B cell (primary cell): ENCODE measurements at regions not wholly inside any gene's neighbourhood (a gene's known extent, or its start where the extent isn't known, plus 50 kb on each side); places are given as distances from the start of the nearest gene placed in this dataset.

Source experiments
- EZH2 ChIP-seq: IDR thresholded peaks from 2 replicates; pipeline ENCODE4 v1.6.1; 2012; ENCODE audit warnings: borderline replicate concordance, low read depth, mild to moderate bottlenecking, moderate library complexity, low read length; ENCODE audit not compliant: insufficient read depth, poor library complexity, severe bottlenecking
- TF ChIP-seq, protein P1 (sequence below): fragments of 200-600 bp; IDR thresholded peaks from one replicate; pipeline ENCODE4 v1.8.0; 2022; ENCODE audit warnings: antibody characterized with exemption, mild to moderate bottlenecking

DNA sequence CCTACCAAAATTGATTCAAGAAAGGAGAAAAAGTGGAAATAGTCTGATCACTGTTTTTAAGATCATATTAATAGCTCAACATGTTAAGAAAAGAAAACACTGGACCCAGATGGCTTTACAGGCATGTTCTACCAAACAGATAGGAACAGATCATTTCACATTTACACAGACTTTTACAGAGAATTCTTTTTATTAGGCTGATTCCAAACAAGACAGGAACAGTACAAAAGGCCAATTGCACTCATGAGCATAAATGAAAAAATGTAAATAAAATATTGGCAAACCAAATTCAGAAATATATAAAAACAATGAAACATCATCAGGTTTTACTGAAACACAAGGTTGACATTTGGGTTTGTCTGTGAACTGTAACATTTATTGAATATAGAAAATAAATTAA is 106.5 kb downstream of the WNT5A start:
- TF ChIP-seq, protein P1, sequence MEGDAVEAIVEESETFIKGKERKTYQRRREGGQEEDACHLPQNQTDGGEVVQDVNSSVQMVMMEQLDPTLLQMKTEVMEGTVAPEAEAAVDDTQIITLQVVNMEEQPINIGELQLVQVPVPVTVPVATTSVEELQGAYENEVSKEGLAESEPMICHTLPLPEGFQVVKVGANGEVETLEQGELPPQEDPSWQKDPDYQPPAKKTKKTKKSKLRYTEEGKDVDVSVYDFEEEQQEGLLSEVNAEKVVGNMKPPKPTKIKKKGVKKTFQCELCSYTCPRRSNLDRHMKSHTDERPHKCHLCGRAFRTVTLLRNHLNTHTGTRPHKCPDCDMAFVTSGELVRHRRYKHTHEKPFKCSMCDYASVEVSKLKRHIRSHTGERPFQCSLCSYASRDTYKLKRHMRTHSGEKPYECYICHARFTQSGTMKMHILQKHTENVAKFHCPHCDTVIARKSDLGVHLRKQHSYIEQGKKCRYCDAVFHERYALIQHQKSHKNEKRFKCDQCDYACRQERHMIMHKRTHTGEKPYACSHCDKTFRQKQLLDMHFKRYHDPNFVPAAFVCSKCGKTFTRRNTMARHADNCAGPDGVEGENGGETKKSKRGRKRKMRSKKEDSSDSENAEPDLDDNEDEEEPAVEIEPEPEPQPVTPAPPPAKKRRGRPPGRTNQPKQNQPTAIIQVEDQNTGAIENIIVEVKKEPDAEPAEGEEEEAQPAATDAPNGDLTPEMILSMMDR, result no peak
- TF ChIP-seq EZH2, result no peak
